GM21786 (cell line): ENCODE measurements at regions not wholly inside any gene's neighbourhood (a gene's known extent, or its start where the extent isn't known, plus 50 kb on each side); places are given as distances from the start of the nearest gene placed in this dataset.

Experiments used
- ATAC-seq: cut with Tn5 transposase; IDR thresholded peaks from one replicate; pipeline ENCODE4 v1.9.1; 2021; ENCODE audit not compliant: unreplicated experiment

DNA sequence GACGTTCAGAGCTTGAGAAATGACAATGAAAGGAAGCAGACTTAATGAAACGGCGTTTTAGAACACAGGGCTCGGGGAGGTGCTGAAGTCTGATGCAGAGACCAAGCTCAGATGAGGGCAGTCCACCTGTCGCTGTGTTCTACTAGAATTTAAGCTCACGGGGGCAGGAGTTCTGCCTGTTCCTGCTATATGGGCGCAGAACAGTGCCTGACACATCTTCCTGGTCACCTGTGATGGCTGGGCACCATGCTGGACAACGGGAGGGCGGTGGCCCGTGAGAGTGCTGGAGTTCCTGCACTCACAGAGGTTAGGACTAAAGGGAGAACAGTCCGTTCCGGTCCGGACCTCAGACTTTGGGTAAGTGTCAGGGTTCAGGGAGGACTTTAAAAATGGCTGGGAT, 130.6 kb downstream of the ERMARD start:
- ATAC-seq = no peak

GRCh38 chr6:169881398-169881797, 130.0 kb downstream of the ERMARD start:
- ATAC-seq = no peak

GRCh38 chr6:169880516-169880915, 129.1 kb downstream of the ERMARD start:
- no peak for ATAC-seq

DNA sequence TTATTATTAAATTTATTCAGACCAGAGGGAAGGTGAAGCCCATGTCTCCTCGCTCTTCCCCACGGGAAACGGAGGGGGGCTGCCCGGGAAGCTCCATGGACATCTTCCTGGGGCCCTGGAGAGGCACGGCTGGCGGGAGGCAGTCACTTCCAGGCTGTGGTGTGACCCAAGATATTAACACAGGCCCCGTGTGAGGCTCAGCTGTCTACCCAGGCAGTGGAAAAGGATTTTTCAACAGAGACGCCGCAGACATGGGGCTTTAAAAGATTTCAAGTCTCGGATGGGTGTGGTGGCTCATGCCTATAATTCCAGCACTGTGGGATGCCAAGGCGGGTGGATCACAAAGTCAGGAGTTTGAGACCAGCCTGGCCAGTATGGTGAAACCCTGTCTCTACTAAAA, 117.9 kb downstream of the ERMARD start:
- ATAC-seq = no peak

GRCh38 chr6:169868458-169868857, 117.0 kb downstream of the ERMARD start:
- ATAC-seq = no peak

GRCh38 chr6:169867751-169868191, 116.3 kb downstream of the ERMARD start:
- no peak for ATAC-seq

GRCh38 chr6:169866668-169867521, 115.5 kb downstream of the ERMARD start:
- ATAC-seq = no peak

DNA sequence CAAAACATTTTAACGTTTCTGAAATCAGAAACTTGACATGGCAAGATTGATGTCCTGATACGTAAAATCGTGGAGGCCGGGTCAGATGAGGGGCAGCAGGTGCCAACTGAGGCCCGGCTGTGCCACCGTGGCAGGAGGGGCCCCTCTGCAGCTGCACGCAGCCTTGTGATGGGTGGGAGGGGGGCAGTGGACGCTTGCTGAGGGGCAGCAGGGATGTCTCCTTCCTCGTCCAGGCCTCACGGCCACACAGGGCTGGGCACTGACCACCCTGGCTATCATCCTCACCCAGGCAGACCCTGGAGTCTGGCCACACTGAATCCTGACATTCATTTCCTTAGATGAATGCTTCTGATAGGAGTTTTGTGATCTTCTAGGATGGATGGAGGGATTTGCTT, 114.7 kb downstream of the ERMARD start:
- no peak for ATAC-seq

- ATAC-seq = no peak
Observed at GRCh38 chr6:169865346-169866139, 114.1 kb downstream of the ERMARD start.

GRCh38 chr6:169864148-169865020, 113.0 kb downstream of the ERMARD start:
- no peak for ATAC-seq

DNA sequence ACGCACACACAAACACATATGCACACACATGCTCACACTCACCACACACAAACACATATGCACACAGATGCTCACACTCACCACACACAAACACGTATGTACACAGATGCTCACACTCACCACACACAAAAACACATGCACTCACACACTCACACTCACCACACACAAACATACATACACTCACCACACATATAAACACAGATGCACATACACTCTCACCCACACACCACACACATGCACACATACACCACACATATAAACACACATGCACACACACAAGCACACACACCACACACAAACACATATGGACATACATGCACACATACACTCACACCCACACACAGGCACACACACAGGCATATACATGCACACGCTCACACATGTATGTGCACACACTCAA, 112.3 kb downstream of the ERMARD start:
- no peak for ATAC-seq

DNA sequence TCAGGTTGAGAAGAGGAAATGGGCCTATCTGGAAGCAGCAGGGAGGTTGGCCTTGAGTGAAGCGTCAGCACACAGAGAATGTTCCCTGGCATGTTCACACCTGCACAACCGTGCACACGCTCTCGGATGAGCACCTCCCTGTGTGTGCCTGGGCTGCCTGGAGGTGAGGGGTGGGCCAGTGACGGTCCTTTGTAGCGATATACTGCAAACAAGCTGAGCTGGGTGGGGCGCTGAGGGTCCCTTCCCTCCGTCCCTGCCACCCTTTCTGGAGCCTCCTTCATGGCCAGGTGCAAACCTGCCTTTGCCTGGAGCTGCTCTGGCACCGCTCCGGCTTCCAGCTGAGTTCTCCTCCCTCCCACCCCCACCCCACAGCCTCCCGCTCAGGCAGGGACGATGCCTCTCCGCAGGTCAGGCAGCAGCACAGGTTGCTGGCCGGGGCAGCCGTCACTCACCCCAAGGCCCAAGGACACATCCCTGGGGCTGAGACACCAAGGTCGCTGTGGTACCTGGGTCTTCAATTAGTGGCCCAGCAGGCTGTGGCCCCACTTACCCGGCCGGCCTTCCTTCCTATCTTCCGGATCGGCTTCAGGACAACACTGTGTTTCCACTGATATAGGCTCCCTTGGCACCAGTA, 111.6 kb downstream of the ERMARD start:
- no peak for ATAC-seq

DNA sequence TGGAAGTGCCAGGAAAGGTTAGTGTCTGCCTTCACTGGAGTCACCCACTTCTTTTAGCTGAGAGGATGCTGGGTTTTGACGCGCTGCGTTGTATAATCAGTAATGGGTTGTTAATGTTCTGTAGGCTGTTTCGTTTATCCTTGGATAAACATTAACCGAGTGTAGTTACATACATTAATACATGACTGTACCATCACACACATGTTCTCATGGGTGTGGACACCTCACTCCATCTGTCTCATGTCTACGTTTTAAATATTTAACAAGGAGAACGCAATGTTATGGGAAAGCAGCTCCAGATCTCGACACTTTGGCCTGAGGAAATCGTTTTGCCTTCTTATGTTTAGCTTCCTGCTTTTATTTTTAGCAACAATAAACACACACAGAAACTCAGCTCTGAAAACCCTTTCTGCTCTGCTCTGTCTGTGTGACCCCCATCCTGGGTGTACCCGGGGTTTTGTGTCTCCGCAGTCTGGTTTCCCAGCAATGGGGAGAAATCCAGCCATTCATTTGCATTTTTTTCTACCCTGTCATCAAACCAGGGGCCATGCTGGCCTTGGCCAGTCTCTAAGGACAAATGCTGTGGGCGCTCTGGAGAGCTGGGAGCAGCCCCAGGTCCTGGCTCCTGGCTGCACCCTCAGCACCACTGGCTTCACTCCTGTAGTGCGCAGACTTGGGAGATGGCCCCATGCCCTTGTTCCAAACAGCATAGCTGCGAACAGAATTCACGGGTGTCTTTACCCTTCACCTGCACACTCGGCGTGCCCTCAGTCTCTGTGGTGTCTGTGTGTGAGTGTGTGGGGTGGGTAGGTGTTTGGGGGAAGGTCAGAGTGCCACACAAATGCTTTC, 110.8 kb downstream of the ERMARD start:
- no peak for ATAC-seq

GRCh38 chr6:169861431-169862042, 110.1 kb downstream of the ERMARD start:
- no peak for ATAC-seq

DNA sequence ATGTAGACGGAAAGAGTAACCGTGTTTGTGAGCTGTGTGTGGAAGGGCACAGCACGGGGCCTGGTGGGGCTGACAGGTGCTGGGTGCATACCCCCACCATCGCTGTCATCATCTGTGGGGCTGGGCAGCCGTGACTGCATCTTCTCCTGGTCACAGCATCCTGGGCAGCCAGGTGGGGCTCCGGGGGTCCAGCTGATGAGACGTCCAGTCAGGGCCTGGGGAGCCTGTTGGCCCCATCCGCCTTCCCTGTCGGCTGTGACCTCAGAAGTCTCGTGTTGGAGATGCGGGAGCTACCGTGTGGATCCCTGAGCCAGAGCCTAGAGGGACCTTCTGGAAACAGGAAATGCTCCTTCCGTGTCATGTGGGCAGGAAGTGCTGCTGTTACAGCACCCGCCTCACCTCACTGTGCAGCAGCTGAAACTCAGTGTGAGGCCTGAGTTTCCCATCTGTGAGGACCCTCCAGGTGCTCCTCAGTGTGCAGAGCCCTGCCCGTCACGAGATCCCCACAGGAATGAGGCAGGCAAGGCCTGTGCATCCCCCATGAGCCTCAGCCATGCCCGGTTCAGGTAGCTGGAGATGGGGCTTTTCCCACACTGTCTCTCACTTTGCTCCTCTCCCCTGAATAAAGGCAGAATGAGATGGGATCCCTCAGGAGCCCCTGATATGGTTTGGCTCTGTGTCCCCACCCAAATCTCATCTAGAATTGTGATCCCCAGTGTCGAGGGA, 108.7 kb downstream of the ERMARD start:
- ATAC-seq = no peak

- ATAC-seq = no peak
Observed at GRCh38 chr6:169859401-169859977, 108.1 kb downstream of the ERMARD start.

DNA sequence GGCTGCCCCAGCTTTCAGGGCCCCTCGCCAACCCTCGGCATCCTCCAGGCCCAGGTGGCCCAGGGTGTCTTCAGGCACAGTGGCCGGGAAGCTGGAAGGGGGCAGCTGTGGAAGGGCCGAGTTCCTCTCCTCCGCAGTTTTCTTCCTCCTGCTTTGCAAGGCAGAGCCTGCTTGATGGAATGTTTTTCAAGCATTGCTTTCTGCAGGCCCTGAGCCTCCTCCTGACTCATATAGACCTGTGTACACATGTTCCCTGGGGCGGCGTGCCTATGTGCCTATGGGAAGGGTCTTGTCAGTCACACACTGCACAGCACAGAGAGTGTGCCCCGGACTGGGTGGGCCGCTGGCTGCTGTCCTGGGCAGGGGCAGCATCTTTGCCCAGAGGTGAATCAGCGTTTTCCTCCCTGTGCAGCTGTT, 107.5 kb downstream of the ERMARD start:
- no peak for ATAC-seq

DNA sequence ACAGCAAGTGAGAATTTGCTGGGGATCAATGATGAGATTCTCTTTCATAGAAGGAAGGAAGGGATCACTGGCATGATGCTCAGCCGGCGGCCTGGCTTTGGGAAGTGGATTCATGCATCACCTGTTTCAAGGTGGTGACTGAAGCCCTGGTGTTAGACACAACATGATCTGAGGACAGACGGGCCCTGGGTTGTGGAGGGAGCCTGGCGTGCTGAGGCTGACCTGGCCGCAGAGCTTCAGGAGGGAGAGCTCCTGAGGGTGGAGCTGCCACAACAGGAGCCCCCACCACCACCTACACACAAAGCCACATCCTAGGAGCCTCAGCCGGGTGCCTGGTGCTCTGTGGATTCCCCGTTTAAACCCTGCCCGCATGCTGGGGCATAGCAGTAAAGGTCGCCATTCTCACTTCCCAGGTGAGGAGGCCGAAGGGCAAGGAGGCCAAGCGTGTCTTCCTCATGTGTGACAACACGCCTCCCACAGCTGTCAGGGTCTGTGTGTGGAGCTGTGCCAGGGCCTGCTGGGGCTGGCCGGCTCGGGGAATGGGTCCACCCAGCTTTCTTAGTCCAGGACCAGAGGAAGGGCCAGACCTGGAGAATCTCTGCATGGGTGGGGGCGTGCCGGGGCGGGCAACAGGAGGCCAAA, 107.0 kb downstream of the ERMARD start:
- ATAC-seq = no peak
